Naive thymus-derived CD8-positive, alpha-beta T cell (primary cell): ENCODE measurements at regions not wholly inside any gene's neighbourhood (a gene's known extent, or its start where the extent isn't known, plus 50 kb on each side); places are given as distances from the start of the nearest gene placed in this dataset.

Source experiments
- ATAC-seq, 2 donors: fragments of 150-1000 bp; cut with Tn5 transposase in 1 of 2; sonication (Bioruptor Pico), chemical (Tn5 transposase) in 1 of 2; 1 replicate in 1 of 2; 2 replicates in 1 of 2; pipeline ENCODE4 v1.10.0; 2021; ENCODE audit warnings: mild to moderate bottlenecking in 2 of 2, moderate library complexity in 2 of 2
- POLR2A ChIA-PET: fragments of 350-600 bp; sonication (Branson Sonifier 250); formaldehyde crosslinking; loops from one replicate; lab custom pipeline; 2021; ENCODE audit warnings: antibody characterized with exemption; lab: Charles Lee
- DNase-seq, 10 donors: peaks; one replicate each; pipeline versions ENCODE4 v3.0.0 to v3.0.0-alpha.2; 2020 to 2022
- H3K27ac Mint-ChIP-seq, 10 donors: one replicate each; pipeline ENCODE4 v1.8.0; 2020 to 2022; ENCODE audit warnings: mild to moderate bottlenecking in 10 of 10, mixed read lengths in 10 of 10, moderate library complexity in 4 of 10, inconsistent platforms in 1 of 10
- H3K27me3 Mint-ChIP-seq, 5 donors: one replicate each; pipeline ENCODE4 v1.8.0; 2021 to 2022; ENCODE audit warnings: mixed read lengths in 5 of 5
- H3K36me3 Mint-ChIP-seq, 3 donors: one replicate each; pipeline ENCODE4 v1.8.0; 2020 to 2022; ENCODE audit warnings: mixed read lengths in 3 of 3, mild to moderate bottlenecking in 2 of 3, inconsistent platforms in 1 of 3
- H3K4me1 Mint-ChIP-seq, 4 donors: one replicate each; pipeline ENCODE4 v1.8.0; 2021 to 2022; ENCODE audit warnings: mixed read lengths in 4 of 4
- H3K4me3 Mint-ChIP-seq, 10 donors: one replicate each; pipeline ENCODE4 v1.8.0; 2020 to 2022; ENCODE audit warnings: mild to moderate bottlenecking in 10 of 10, mixed read lengths in 10 of 10, moderate library complexity in 6 of 10, inconsistent platforms in 1 of 10
- H3K9me3 Mint-ChIP-seq, 9 donors: one replicate each; pipeline ENCODE4 v1.8.0; 2020 to 2022; ENCODE audit warnings: mixed read lengths in 9 of 9, mild to moderate bottlenecking in 3 of 9, inconsistent platforms in 1 of 9, moderate library complexity in 1 of 9

- no peak for ATAC-seq
- Mint-ChIP-seq H3K27me3 (no peaks in the 10 kb centered on the region), H3K27ac (no peak overlapping the region), H3K4me3 (no peak overlapping the region), H3K4me1 (no peaks in the 10 kb centered on the region), H3K36me3 (no peaks in the 10 kb centered on the region), H3K9me3 (no peaks in the 10 kb centered on the region)
- POLR2A ChIA-PET, result no interaction called here
- no peak for DNase-seq
Measured at GRCh38 chr15:62430056-62430455, 265.0 kb upstream of the C2CD4B start.

DNA sequence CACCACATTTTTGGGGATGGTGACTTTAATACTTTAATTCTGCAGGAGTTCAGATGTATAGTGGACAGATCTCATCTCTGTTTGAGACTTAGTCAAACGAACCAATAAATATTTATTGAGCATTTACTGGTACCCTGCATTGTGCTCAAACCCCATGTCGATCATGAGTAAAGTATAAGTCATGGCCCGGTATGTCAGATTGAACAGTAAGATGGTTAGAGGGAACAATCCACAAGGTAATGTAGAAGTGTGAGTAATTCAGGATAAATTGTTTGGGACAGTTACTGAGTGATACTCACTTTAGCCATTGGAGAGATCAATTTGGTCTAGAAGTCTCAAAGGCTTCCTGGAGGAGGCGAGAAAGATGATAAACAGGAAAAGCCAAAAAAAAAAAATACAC is 265.5 kb upstream of the C2CD4B start:
- ATAC-seq (no peak), DNase-seq (no peak)
- H3K27ac Mint-ChIP-seq, result no peak overlapping the region
- H3K36me3 Mint-ChIP-seq, result no peaks in the 10 kb centered on the region
- no peaks in the 10 kb centered on the region for H3K27me3 Mint-ChIP-seq
- POLR2A ChIA-PET, result no interaction called here
- H3K9me3 Mint-ChIP-seq, result no peaks in the 10 kb centered on the region
- H3K4me3 Mint-ChIP-seq, result no peak overlapping the region
- H3K4me1 Mint-ChIP-seq, result no peaks in the 10 kb centered on the region

DNA sequence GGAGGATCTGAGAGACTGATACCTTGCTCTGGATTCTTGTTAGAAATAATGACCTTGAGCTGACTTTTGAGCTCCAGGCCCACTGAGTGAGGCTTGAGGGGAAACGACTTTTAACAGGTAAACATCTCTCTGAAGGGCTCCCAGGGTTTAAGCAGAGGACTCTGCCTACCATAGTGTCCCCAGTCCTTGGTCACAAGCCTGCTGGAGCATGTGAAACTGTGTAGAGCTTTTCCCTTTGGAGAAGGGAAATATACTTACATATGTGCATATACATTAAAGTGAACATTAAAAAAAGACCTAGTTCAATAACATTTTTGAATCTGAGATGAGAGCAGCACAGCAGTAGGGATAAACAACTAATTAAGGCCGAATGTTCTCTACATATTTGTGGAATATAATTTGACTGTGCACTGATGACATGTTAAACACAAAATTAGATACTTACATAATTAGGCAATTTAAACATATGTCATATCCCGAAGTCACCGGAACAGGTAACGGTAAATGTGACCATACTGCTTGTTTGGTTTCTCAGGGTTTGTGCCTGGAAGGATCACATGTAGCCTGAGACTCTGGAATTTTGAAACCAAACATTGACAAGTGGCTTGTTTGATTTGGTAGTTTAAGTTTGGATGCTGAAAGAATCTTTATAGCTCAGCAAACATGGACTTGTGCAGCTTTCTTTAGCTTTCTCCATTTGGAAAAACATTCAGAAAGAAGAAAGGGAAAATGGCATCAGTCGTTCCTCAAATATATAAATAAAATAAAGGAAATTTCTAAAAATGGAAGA is 266.1 kb upstream of the C2CD4B start:
- no peaks in the 10 kb centered on the region for H3K4me1 Mint-ChIP-seq
- H3K4me3 Mint-ChIP-seq, result no peak overlapping the region
- H3K27me3 Mint-ChIP-seq, result peaks cover 0 to 4% (median 0%) of the 10 kb centered on the region in 5 donors
- DNase-seq (no peak), ATAC-seq (no peak)
- no peak overlapping the region for H3K27ac Mint-ChIP-seq
- POLR2A ChIA-PET, result no interaction called here
- H3K36me3 Mint-ChIP-seq, result peaks cover 0 to 4% (median 0%) of the 10 kb centered on the region in 3 donors
- H3K9me3 Mint-ChIP-seq, result no peaks in the 10 kb centered on the region

DNA sequence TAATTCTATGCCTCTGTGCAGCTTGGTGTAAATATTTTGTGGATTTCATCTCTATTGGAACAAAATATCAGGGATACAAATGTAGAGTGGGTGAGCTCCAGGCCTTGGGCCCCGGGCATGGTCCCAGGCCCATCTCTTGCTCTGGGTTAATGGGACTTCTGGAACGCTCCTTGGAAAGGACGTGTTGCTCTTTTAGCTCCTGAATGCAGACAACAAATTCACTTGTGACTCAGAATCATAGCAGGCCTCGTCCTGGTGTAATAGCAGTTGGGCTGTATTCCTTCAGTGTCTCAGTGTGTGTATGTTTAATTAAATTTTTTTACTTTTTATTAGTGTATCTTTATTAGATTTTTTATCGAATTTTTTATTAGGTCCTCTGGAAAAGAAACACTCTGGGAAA is 266.7 kb upstream of the C2CD4B start:
- Mint-ChIP-seq H3K27ac (no peak overlapping the region), H3K4me1 (no peaks in the 10 kb centered on the region), H3K9me3 (no peaks in the 10 kb centered on the region), H3K27me3 (peaks cover 0 to 4% (median 0%) of the 10 kb centered on the region in 5 donors), H3K36me3 (peaks cover 0 to 4% (median 0%) of the 10 kb centered on the region in 3 donors), H3K4me3 (no peak overlapping the region)
- DNase-seq, result no peak
- no peak for ATAC-seq
- POLR2A ChIA-PET, result no interaction called here

DNA sequence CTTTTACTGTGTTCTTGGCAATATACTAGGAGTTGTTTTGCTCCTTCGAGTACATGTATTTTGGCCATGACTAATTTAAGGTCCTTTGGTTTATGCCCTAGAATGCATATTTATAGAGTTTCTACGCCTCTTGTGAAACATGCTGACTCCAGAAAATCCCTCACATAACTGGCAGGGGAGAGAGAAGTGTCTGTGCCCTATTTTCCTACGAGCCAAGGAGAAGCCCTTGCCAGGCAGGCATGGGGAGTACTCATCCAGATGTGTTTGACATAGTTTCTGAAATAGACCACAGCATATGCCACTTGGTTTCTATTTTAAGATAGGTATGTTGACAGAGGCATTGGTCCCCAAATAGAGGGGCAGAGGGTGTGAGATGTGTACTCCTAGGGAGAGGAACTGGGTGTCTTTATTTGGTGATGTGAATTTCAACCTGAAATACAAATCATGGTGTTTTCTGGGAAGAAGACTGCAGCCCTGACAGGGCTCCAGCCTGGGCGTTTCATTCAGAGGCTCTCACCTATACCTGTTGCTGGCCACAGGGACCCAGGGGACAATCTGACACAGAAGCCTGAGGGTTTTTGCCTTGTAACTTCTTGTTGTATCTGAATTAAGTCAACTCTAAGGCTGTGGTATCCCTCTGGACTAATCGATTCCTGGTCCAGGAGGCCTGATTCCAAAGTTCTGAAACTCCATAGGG is 267.8 kb upstream of the C2CD4B start:
- H3K4me3 Mint-ChIP-seq, result no peak overlapping the region
- H3K27me3 Mint-ChIP-seq, result peaks cover 0 to 4% (median 0%) of the 10 kb centered on the region in 5 donors
- H3K4me1 Mint-ChIP-seq, result no peaks in the 10 kb centered on the region
- no peaks in the 10 kb centered on the region for H3K9me3 Mint-ChIP-seq
- H3K27ac Mint-ChIP-seq, result no peak overlapping the region
- peaks cover 0 to 4% (median 0%) of the 10 kb centered on the region in 3 donors for H3K36me3 Mint-ChIP-seq
- ATAC-seq (no peak), DNase-seq (no peak)
- POLR2A ChIA-PET, result no interaction called here

DNA sequence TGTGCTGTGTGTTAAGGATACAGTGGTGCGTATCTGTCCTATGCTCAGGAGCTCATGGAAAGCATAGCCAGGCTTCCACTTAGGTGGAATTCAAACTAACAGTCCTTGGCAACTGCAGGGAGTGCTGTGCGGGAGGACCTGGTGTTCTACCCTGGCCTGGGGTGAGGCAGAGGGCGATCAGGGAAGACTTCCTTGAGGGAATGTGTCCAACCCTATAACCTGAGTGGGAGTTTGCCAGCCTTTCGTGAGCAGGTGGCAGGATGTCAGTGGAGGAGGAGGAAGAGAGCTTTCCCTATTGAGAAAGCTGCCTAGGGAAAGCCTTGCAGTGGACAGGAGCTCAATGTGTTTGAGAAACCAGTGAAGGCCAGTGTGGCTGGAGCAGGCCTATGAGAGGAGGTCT is 271.1 kb upstream of the C2CD4B start:
- no peak for DNase-seq
- H3K4me3 Mint-ChIP-seq, result no peak overlapping the region
- H3K4me1 Mint-ChIP-seq, result no peaks in the 10 kb centered on the region
- H3K36me3 Mint-ChIP-seq, result peaks cover 0 to 4% (median 0%) of the 10 kb centered on the region in 3 donors
- no peak overlapping the region for H3K27ac Mint-ChIP-seq
- H3K9me3 Mint-ChIP-seq, result no peaks in the 10 kb centered on the region
- no peak for ATAC-seq
- POLR2A ChIA-PET, result no interaction called here
- H3K27me3 Mint-ChIP-seq, result peaks cover 0 to 4% (median 0%) of the 10 kb centered on the region in 5 donors

- POLR2A ChIA-PET, result no interaction called here
- H3K4me3 Mint-ChIP-seq, result no peak overlapping the region
Measured at GRCh38 chr15:62437753-62438152, 272.7 kb upstream of the C2CD4B start.

GRCh38 chr15:62439543-62440016 is 274.5 kb upstream of the C2CD4B start:
- Mint-ChIP-seq H3K27ac (no peak overlapping the region), H3K4me1 (no peaks in the 10 kb centered on the region), H3K27me3 (peaks cover 0 to 4% (median 0%) of the 10 kb centered on the region in 5 donors), H3K36me3 (peaks cover 0 to 4% (median 0%) of the 10 kb centered on the region in 3 donors), H3K4me3 (no peak overlapping the region), H3K9me3 (peaks cover 0 to 1% (median 0%) of the 10 kb centered on the region in 9 donors)
- DNase-seq, result no peak
- ATAC-seq, result no peak
- POLR2A ChIA-PET, result no interaction called here

More at GRCh38 chr15:62437753-62438152, 272.7 kb upstream of the C2CD4B start:
- Mint-ChIP-seq H3K9me3 (no peaks in the 10 kb centered on the region), H3K27ac (no peak overlapping the region), H3K27me3 (peaks cover 0 to 4% (median 0%) of the 10 kb centered on the region in 5 donors), H3K4me1 (no peaks in the 10 kb centered on the region), H3K36me3 (peaks cover 0 to 4% (median 0%) of the 10 kb centered on the region in 3 donors)
- ATAC-seq, result no peak
- no peak for DNase-seq

GRCh38 chr15:62440362-62441105 is 275.4 kb upstream of the C2CD4B start:
- ATAC-seq, result no peak
- H3K27ac Mint-ChIP-seq, result no peak overlapping the region
- no peak for DNase-seq
- POLR2A ChIA-PET, result no interaction called here
- no peaks in the 10 kb centered on the region for H3K4me1 Mint-ChIP-seq
- peaks cover 0 to 4% (median 0%) of the 10 kb centered on the region in 5 donors for H3K27me3 Mint-ChIP-seq
- no peak overlapping the region for H3K4me3 Mint-ChIP-seq
- peaks cover 0 to 1% (median 0%) of the 10 kb centered on the region in 9 donors for H3K9me3 Mint-ChIP-seq
- peaks cover 0 to 4% (median 0%) of the 10 kb centered on the region in 3 donors for H3K36me3 Mint-ChIP-seq

- POLR2A ChIA-PET, result no interaction called here
- H3K27me3 Mint-ChIP-seq, result no peaks in the 10 kb centered on the region
- H3K4me1 Mint-ChIP-seq, result peaks cover 0 to 2% (median 0%) of the 10 kb centered on the region in 4 donors
- no peaks in the 10 kb centered on the region for H3K36me3 Mint-ChIP-seq
- no peak for DNase-seq
- peaks cover 0 to 1% (median 0%) of the 10 kb centered on the region in 9 donors for H3K9me3 Mint-ChIP-seq
- no peak overlapping the region for H3K4me3 Mint-ChIP-seq
- peak overlapping the region in 1 of 10 donors; percentile 32 for H3K27ac Mint-ChIP-seq
- ATAC-seq, result no peak
Measured at GRCh38 chr15:62444104-62445022, 279.3 kb upstream of the C2CD4B start.

GRCh38 chr15:62445244-62445643 is 280.2 kb upstream of the C2CD4B start:
- no peak overlapping the region for H3K4me3 Mint-ChIP-seq
- H3K9me3 Mint-ChIP-seq, result peaks cover 0 to 1% (median 0%) of the 10 kb centered on the region in 9 donors
- POLR2A ChIA-PET, result no interaction called here
- H3K27me3 Mint-ChIP-seq, result peaks cover 0 to 3% (median 1%) of the 10 kb centered on the region in 5 donors
- H3K4me1 Mint-ChIP-seq, result peaks cover 0 to 2% (median 0%) of the 10 kb centered on the region in 4 donors
- H3K27ac Mint-ChIP-seq, result no peak overlapping the region
- DNase-seq (no peak), ATAC-seq (no peak)
- H3K36me3 Mint-ChIP-seq, result no peaks in the 10 kb centered on the region

DNA sequence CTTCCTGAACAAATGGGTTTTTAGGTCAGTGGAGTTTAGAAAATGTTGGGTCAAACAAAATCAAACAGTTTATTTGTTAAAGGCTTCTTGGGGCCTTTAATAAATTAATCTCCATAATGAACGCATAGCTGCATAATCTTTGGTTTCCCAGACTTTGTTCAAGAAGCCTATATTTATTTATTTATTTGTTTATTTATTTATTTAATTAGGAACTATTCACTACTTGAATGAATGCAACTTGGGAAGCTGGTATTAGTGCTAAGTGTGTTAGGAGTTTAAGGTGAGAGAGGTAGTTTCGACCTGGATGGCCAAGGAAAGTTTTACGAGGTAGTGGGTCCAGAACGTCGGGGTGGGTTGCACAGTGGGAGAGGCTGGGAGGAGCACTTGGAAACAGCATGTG is 281.9 kb upstream of the C2CD4B start:
- H3K4me1 Mint-ChIP-seq, result peaks cover 0 to 2% (median 0%) of the 10 kb centered on the region in 4 donors
- H3K36me3 Mint-ChIP-seq, result no peaks in the 10 kb centered on the region
- H3K27me3 Mint-ChIP-seq, result peaks cover 0 to 10% (median 1%) of the 10 kb centered on the region in 5 donors
- no peak overlapping the region for H3K27ac Mint-ChIP-seq
- POLR2A ChIA-PET, result no interaction called here
- no peak for DNase-seq
- H3K9me3 Mint-ChIP-seq, result peaks cover 0 to 1% (median 0%) of the 10 kb centered on the region in 9 donors
- no peak overlapping the region for H3K4me3 Mint-ChIP-seq
- ATAC-seq, result no peak
